Keratinocyte (primary cell): ENCODE measurements at regions not wholly inside any gene's neighbourhood (a gene's known extent, or its start where the extent isn't known, plus 50 kb on each side); places are given as distances from the start of the nearest gene placed in this dataset.

Experiments
- DNase-seq: peaks from one replicate; pipeline ENCODE4 v3.0.0-alpha.2; 2011; ENCODE audit warnings: low read depth, missing footprints, low spot score
- FAIRE-seq: peaks from 2 replicates; lab custom pipeline; 2011; peaks lifted over from hg19 to GRCh38; lab: Jason Lieb, UNC
- H2AFZ ChIP-seq: 2 replicates; pipeline ENCODE4 v1.6.0; 2012; ENCODE audit warnings: low read length, control low read depth, inconsistent platforms; ENCODE audit not compliant: control insufficient read depth
- H3K27ac ChIP-seq: 2 replicates; pipeline ENCODE4 v1.5.1; 2011; ENCODE audit warnings: low read length; ENCODE audit not compliant: control insufficient read depth, insufficient read depth
- H3K27me3 ChIP-seq: 3 replicates; pipeline ENCODE4 v1.6.0; 2011; ENCODE audit warnings: low read length; ENCODE audit not compliant: control insufficient read depth, insufficient read depth; ENCODE audit errors: extremely low read depth
- H3K36me3 ChIP-seq, 2 experiments: 2 replicates in 1 of 2; 3 replicates in 1 of 2; pipeline ENCODE4 v1.5.1; 2011; ENCODE audit warnings: low read length in 2 of 2, mild to moderate bottlenecking in 1 of 2; ENCODE audit not compliant: control insufficient read depth in 2 of 2, insufficient read depth in 2 of 2; ENCODE audit errors: extremely low read depth in 1 of 2
- H3K4me1 ChIP-seq: 3 replicates; pipeline ENCODE4 v1.5.1; 2011; ENCODE audit warnings: low read length; ENCODE audit not compliant: control insufficient read depth, insufficient read depth; ENCODE audit errors: extremely low read depth
- H3K4me2 ChIP-seq: 3 replicates; pipeline ENCODE4 v1.6.0; 2011; ENCODE audit warnings: low read depth, low read length; ENCODE audit not compliant: control insufficient read depth, insufficient read depth; ENCODE audit errors: extremely low read depth
- H3K4me3 ChIP-seq, 3 experiments: fragments of 200-600 bp in 1 of 3; sonication (generic) in 1 of 3; 2 replicates in 2 of 3; 3 replicates in 1 of 3; pipeline ENCODE4 v1.5.1; 2011 to 2016; ENCODE audit warnings: low read length in 3 of 3, mild to moderate bottlenecking in 3 of 3, control low read depth in 2 of 3, inconsistent platforms in 1 of 3, low read depth in 1 of 3, mixed read lengths in 1 of 3, mixed run types in 1 of 3, moderate library complexity in 1 of 3; ENCODE audit not compliant: control insufficient read depth in 2 of 3, insufficient read depth in 2 of 3; ENCODE audit errors: extremely low read depth in 1 of 3
- H3K79me2 ChIP-seq: 2 replicates; pipeline ENCODE4 v1.6.0; 2012; ENCODE audit warnings: low read length; ENCODE audit not compliant: control insufficient read depth, insufficient read depth
- H3K9ac ChIP-seq: 3 replicates; pipeline ENCODE4 v1.6.0; 2011; ENCODE audit warnings: low read length; ENCODE audit not compliant: control insufficient read depth, insufficient read depth; ENCODE audit errors: extremely low read depth
- H3K9me1 ChIP-seq: 3 replicates; pipeline ENCODE4 v1.6.0; 2011; ENCODE audit warnings: low read length; ENCODE audit not compliant: control insufficient read depth, insufficient read depth; ENCODE audit errors: extremely low read depth
- H3K9me3 ChIP-seq: 2 replicates; pipeline ENCODE4 v1.5.1; 2012; ENCODE audit warnings: low read depth, low read length; ENCODE audit not compliant: control insufficient read depth
- H4K20me1 ChIP-seq: 3 replicates; pipeline ENCODE4 v1.6.0; 2011; ENCODE audit warnings: low read length; ENCODE audit not compliant: control insufficient read depth, insufficient read depth; ENCODE audit errors: extremely low read depth
- CTCF ChIP-seq, 3 experiments: IDR thresholded peaks in 1 of 3; conservative IDR thresholded peaks in 1 of 3; optimal IDR thresholded peaks in 1 of 3; 2 replicates in 2 of 3; 3 replicates in 1 of 3; pipeline versions ENCODE3 to v1.5.1; 2011; ENCODE audit warnings: low read length in 3 of 3, mild to moderate bottlenecking in 3 of 3, moderate library complexity in 2 of 3, control low read depth in 1 of 3, inconsistent platforms in 1 of 3; ENCODE audit not compliant: insufficient read depth in 2 of 3; ENCODE audit errors: extremely low read depth in 1 of 3
- EZH2 ChIP-seq: IDR thresholded peaks from one replicate; pipeline ENCODE4 v1.6.1; 2012; ENCODE audit warnings: inconsistent platforms, mild to moderate bottlenecking, low read length, moderate library complexity
- dilution Hi-C: fragments of 300-500 bp; cut with MboI; formaldehyde crosslinking; loops from one replicate; pipeline ENCODE4 v1.7.0; 2020; ENCODE audit warnings: low sequenced_read_pairs; ENCODE audit not compliant: extremely low pct_ligation_motif_present

- no peaks in the 10 kb centered on the region for H3K9me1 ChIP-seq
- H3K36me3 ChIP-seq = no peaks in the 10 kb centered on the region
- no peak overlapping the region for H3K27ac ChIP-seq
- no peaks in the 10 kb centered on the region for H3K4me1 ChIP-seq
- H3K27me3 ChIP-seq = no peaks in the 10 kb centered on the region
- no peak overlapping the region for H2AFZ ChIP-seq
- H3K4me3 ChIP-seq = no peak overlapping the region
- FAIRE-seq (no peak), DNase-seq (no peak)
- H3K9me3 ChIP-seq = no peaks in the 10 kb centered on the region
- dilution Hi-C loops = no loop called here
- no peaks in the 10 kb centered on the region for H3K79me2 ChIP-seq
- H3K4me2 ChIP-seq = no peak overlapping the region
- H4K20me1 ChIP-seq = no peaks in the 10 kb centered on the region
- H3K9ac ChIP-seq = no peak overlapping the region
- TF ChIP-seq CTCF (optimal IDR thresholded peaks at IDR 0.05 in 1 of 3, IDR thresholded peaks at IDR 0.05 in 1 of 3, conservative IDR thresholded peaks at IDR 0.05 in 1 of 3; ENCODE audit: extremely low read depth in 1 of 3, insufficient read depth in 2 of 3, low read length in 3 of 3) (no peak), EZH2 (no peak)
These were observed 338.1 kb downstream of the GPAT3 start for GRCh38 chr4:83873996-83874395.

- dilution Hi-C loops = no loop called here
- Histone ChIP-seq H4K20me1 (no peaks in the 10 kb centered on the region), H3K9me1 (no peaks in the 10 kb centered on the region), H2AFZ (no peak overlapping the region), H3K4me1 (peaks cover 6% of the 10 kb centered on the region), H3K9me3 (no peaks in the 10 kb centered on the region), H3K4me2 (no peak overlapping the region), H3K9ac (no peak overlapping the region), H3K79me2 (no peaks in the 10 kb centered on the region), H3K36me3 (no peaks in the 10 kb centered on the region), H3K4me3 (no peak overlapping the region), H3K27ac (no peak overlapping the region), H3K27me3 (no peaks in the 10 kb centered on the region)
- DNase-seq = no peak
- TF ChIP-seq CTCF (optimal IDR thresholded peaks at IDR 0.05 in 1 of 3, IDR thresholded peaks at IDR 0.05 in 1 of 3, conservative IDR thresholded peaks at IDR 0.05 in 1 of 3; ENCODE audit: extremely low read depth in 1 of 3, insufficient read depth in 2 of 3, low read length in 3 of 3) (no peak), EZH2 (no peak)
- no peak for FAIRE-seq
These were observed 334.5 kb downstream of the GPAT3 start for GRCh38 chr4:83870328-83870950.
